Smooth muscle cell (in vitro differentiated cells): ENCODE measurements at regions not wholly inside any gene's neighbourhood (a gene's known extent, or its start where the extent isn't known, plus 50 kb on each side); places are given as distances from the start of the nearest gene placed in this dataset.

Experiments used
- DNase-seq: peaks from one replicate; lab custom pipeline; 2025; ENCODE audit not compliant: unreplicated experiment; lab: John Stamatoyannopoulos, UW
- H2AFZ ChIP-seq: fragments of 200-600 bp; sonication (generic); 2 replicates; pipeline ENCODE4 v1.6.0; 2016; ENCODE audit warnings: antibody characterized with exemption, low read depth, mild to moderate bottlenecking
- H3F3A ChIP-seq: fragments of 200-600 bp; sonication (generic); 2 replicates; pipeline ENCODE4 v1.6.0; 2017; ENCODE audit warnings: antibody characterized with exemption, low read depth
- H3K27ac ChIP-seq: fragments of 200-600 bp; sonication (generic); 2 replicates; pipeline ENCODE4 v1.5.1; 2016; ENCODE audit warnings: low read depth, mild to moderate bottlenecking
- H3K27me3 ChIP-seq: fragments of 200-600 bp; sonication (generic); 2 replicates; pipeline ENCODE4 v1.6.1; 2016; ENCODE audit warnings: low read depth, mild to moderate bottlenecking
- H3K36me3 ChIP-seq: fragments of 200-600 bp; sonication (generic); 2 replicates; pipeline ENCODE4 v1.5.1; 2016; ENCODE audit warnings: low read depth
- H3K4me1 ChIP-seq: fragments of 200-600 bp; sonication (generic); 2 replicates; pipeline ENCODE4 v1.5.1; 2016; ENCODE audit warnings: low read depth
- H3K4me2 ChIP-seq: fragments of 200-600 bp; sonication (generic); 2 replicates; pipeline ENCODE4 v1.6.0; 2016; ENCODE audit warnings: mild to moderate bottlenecking
- H3K4me3 ChIP-seq: fragments of 200-600 bp; sonication (generic); 2 replicates; pipeline ENCODE4 v1.5.1; 2016; ENCODE audit warnings: mild to moderate bottlenecking
- H3K79me2 ChIP-seq: fragments of 200-600 bp; sonication (generic); 2 replicates; pipeline ENCODE4 v1.6.0; 2016; ENCODE audit warnings: low read depth, mild to moderate bottlenecking
- H3K9ac ChIP-seq: fragments of 200-600 bp; sonication (generic); 2 replicates; pipeline ENCODE4 v1.6.0; 2016; ENCODE audit warnings: low read depth
- H3K9me3 ChIP-seq: fragments of 200-600 bp; sonication (generic); replicated peaks from 2 replicates; pipeline ENCODE4 v1.5.1; 2016; ENCODE audit warnings: low read depth
- H4K20me1 ChIP-seq: fragments of 200-600 bp; sonication (generic); 2 replicates; pipeline ENCODE4 v1.6.0; 2016; ENCODE audit warnings: low read depth
- WGBS: methylation state at CpG from one replicate; pipeline ENCODE4 v1.1.7; 2016; ENCODE audit warnings: low lambda C conversion rate; 5-methylcytosine and 5-hydroxymethylcytosine counted together
- TF ChIP-seq, protein P1 (sequence below): fragments of 200-600 bp; sonication (generic); IDR thresholded peaks from 2 replicates; pipeline ENCODE4 v1.5.1; 2017; ENCODE audit warnings: borderline replicate concordance, mild to moderate bottlenecking, antibody characterized with exemption; ENCODE audit not compliant: insufficient read depth, poor library complexity, severe bottlenecking

DNA sequence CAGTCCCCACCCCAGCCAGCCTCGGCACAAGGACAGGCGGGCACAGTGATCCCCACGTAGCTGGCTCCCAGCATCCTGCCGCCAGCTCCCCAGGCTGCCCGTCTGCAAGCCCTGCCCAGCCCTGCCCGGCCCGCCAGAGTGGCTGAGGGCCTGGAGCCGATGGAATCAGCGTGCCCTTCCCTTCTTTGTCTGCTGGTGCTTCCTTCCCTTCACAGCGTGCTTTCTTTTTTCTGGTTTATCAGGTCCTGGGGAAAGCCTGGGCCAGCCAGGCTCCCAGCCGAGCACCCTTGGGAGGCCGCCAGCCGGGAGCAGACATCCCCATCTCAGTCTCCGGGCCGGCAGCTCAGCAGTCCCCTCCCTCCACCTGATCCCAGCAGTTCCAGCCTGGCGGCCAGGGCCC lies 54.7 kb upstream of the SMAD6 start:
- H3K27me3 ChIP-seq, result no peaks in the 10 kb centered on the region
- no peaks in the 10 kb centered on the region for H3K36me3 ChIP-seq
- H3F3A ChIP-seq, result peaks cover 17% of the 10 kb centered on the region
- TF ChIP-seq, protein P1, sequence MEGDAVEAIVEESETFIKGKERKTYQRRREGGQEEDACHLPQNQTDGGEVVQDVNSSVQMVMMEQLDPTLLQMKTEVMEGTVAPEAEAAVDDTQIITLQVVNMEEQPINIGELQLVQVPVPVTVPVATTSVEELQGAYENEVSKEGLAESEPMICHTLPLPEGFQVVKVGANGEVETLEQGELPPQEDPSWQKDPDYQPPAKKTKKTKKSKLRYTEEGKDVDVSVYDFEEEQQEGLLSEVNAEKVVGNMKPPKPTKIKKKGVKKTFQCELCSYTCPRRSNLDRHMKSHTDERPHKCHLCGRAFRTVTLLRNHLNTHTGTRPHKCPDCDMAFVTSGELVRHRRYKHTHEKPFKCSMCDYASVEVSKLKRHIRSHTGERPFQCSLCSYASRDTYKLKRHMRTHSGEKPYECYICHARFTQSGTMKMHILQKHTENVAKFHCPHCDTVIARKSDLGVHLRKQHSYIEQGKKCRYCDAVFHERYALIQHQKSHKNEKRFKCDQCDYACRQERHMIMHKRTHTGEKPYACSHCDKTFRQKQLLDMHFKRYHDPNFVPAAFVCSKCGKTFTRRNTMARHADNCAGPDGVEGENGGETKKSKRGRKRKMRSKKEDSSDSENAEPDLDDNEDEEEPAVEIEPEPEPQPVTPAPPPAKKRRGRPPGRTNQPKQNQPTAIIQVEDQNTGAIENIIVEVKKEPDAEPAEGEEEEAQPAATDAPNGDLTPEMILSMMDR, result no peak
- no peak overlapping the region for H3K9ac ChIP-seq
- H3K27ac ChIP-seq, result no peak overlapping the region
- H3K4me1 ChIP-seq, result peaks cover 11% of the 10 kb centered on the region
- no peaks in the 10 kb centered on the region for H3K79me2 ChIP-seq
- 80% methylated on average over 16 of the region's 16 CpGs for WGBS
- no peak overlapping the region for H3K4me2 ChIP-seq
- no peaks in the 10 kb centered on the region for H4K20me1 ChIP-seq
- DNase-seq, result no peak
- no peak overlapping the region for H2AFZ ChIP-seq
- no peak overlapping the region for H3K4me3 ChIP-seq
- H3K9me3 ChIP-seq, result no peaks in the 10 kb centered on the region

DNA sequence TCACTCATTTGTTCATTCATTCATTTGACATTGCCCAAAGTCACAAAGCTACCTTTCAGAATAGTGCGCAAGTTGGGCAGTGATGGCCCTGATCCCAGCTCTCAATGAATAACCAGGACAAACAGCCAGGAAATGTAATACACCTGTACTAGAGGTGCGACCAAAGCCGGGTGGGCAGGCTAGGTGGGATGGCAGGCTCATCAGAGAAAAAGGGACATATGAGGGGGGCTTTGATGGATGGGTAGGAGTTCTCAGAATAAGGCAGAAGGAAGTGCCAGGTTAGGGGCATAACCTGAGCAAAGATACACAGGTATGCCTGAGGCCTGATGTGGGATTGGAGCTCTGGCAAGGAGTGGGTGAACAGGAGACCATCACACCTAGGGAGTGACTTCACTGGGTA lies 53.4 kb upstream of the SMAD6 start:
- no peaks in the 10 kb centered on the region for H3K36me3 ChIP-seq
- WGBS, result 83% methylated on average over 3 of the region's 3 CpGs
- TF ChIP-seq, protein P1, result no peak
- DNase-seq, result no peak
- H3K27ac ChIP-seq, result no peak overlapping the region
- H2AFZ ChIP-seq, result no peak overlapping the region
- H3K27me3 ChIP-seq, result no peaks in the 10 kb centered on the region
- peaks cover 17% of the 10 kb centered on the region for H3F3A ChIP-seq
- H3K9ac ChIP-seq, result no peak overlapping the region
- H3K79me2 ChIP-seq, result no peaks in the 10 kb centered on the region
- H4K20me1 ChIP-seq, result no peaks in the 10 kb centered on the region
- H3K4me3 ChIP-seq, result no peak overlapping the region
- no peak overlapping the region for H3K4me2 ChIP-seq
- H3K4me1 ChIP-seq, result peaks cover 11% of the 10 kb centered on the region
- H3K9me3 ChIP-seq, result no peaks in the 10 kb centered on the region

DNA sequence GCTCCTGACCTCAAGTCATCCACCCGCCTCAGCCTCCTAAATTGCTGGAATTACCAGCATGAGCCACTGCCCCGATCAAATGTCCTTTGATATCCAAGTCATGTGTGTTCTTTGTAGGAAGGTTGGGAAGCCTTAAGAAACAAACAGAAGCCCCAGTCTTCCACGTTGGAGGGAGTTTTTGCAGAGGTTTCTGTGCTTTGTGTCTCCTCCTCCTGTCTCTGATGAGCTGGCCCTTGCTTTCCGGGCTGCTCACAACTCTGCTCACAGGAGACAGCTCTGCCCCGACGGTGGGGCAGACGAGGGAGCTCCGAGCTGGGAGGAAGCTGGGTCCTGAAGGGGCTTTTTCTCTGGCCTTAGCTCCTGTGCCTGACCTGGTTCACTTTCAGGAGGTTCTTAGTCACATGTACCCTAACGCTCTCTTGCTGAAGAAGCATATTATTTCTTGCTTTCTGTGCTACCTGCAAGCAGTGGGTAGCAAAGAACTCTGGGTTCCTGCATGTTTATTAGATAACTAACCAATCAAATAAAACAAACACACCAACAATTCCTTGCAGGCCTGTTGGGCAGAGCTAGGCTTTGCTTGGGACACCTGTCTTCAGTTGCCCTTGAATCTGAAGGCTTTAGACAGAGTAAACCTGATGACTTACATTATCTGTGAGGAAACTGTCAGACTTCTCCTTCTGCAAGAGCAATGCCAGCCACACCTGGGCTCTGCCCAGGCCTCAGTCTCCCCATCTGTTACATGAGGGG lies 52.6 kb upstream of the SMAD6 start:
- H3K36me3 ChIP-seq, result no peaks in the 10 kb centered on the region
- H3K79me2 ChIP-seq, result no peaks in the 10 kb centered on the region
- 37% methylated on average over 9 of the region's 9 CpGs for WGBS
- H4K20me1 ChIP-seq, result no peaks in the 10 kb centered on the region
- peak overlapping the region; percentile 4 for H3K4me2 ChIP-seq
- DNase-seq, result no peak
- H2AFZ ChIP-seq, result peak overlapping the region; percentile 76
- no peak overlapping the region for H3K4me3 ChIP-seq
- peaks cover 11% of the 10 kb centered on the region for H3K4me1 ChIP-seq
- H3K9me3 ChIP-seq, result no peaks in the 10 kb centered on the region
- peaks cover 17% of the 10 kb centered on the region for H3F3A ChIP-seq
- H3K27ac ChIP-seq, result peak overlapping the region; percentile 59
- no peaks in the 10 kb centered on the region for H3K27me3 ChIP-seq
- no peak overlapping the region for H3K9ac ChIP-seq
- TF ChIP-seq, protein P1, result no peak

DNA sequence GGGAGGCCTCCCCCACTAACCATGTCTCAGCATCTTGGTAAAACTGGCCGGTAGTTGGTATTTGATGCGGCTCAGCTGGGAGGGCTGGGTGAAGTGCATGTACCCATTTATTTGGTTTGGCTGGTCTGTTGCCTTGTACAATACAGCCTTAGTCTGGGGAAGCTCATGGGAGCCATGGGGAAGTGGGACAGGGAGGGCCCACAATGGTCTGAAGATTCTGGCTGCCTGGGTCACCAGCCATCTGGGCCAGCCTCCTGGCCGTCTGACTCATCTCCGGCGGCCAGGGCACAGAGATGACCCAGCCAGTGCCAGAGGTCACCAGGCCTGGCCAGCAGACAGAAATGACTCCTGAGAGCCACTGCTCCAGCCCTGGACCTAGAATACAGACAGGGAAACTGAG lies 51.6 kb upstream of the SMAD6 start:
- Histone ChIP-seq H4K20me1 (no peaks in the 10 kb centered on the region), H3K27me3 (no peaks in the 10 kb centered on the region), H3K4me2 (no peak overlapping the region), H2AFZ (no peak overlapping the region), H3K36me3 (no peaks in the 10 kb centered on the region), H3K9me3 (no peaks in the 10 kb centered on the region), H3K27ac (no peak overlapping the region), H3K79me2 (no peaks in the 10 kb centered on the region), H3K4me1 (peaks cover 19% of the 10 kb centered on the region), H3F3A (peaks cover 17% of the 10 kb centered on the region), H3K4me3 (no peak overlapping the region), H3K9ac (no peak overlapping the region)
- 73% methylated on average over 5 of the region's 5 CpGs for WGBS
- TF ChIP-seq, protein P1, result no peak
- DNase-seq, result no peak
